Neural cell (in vitro differentiated cells): ENCODE measurements at regions not wholly inside any gene's neighbourhood (a gene's known extent, or its start where the extent isn't known, plus 50 kb on each side); places are given as distances from the start of the nearest gene placed in this dataset.

Experiments used
- H2AFZ ChIP-seq: fragments of 200-600, 300-800 bp; sonication (generic), shearing (Covaris generic); 2 replicates; pipeline ENCODE4 v1.6.0; 2014; ENCODE audit warnings: low read depth, mild to moderate bottlenecking, antibody characterized with exemption, low read length, moderate library complexity
- H3F3A ChIP-seq: fragments of 200-600 bp; shearing (Covaris generic); 2 replicates; pipeline ENCODE4 v1.6.1; 2016; ENCODE audit warnings: mild to moderate bottlenecking, moderate library complexity, mixed read lengths, antibody characterized with exemption, low read length; ENCODE audit not compliant: insufficient read depth, poor library complexity, severe bottlenecking
- H3K27ac ChIP-seq: fragments of 200-600, 300-800 bp; sonication (generic), shearing (Covaris generic); 2 replicates; pipeline ENCODE4 v1.5.1; 2014; ENCODE audit warnings: mild to moderate bottlenecking, low read length, moderate library complexity
- H3K27me3 ChIP-seq: fragments of 300-800, 200-600 bp; sonication (generic), shearing (Covaris generic); 2 replicates; pipeline ENCODE4 v1.6.0; 2014; ENCODE audit warnings: mild to moderate bottlenecking, low read depth, low read length, moderate library complexity; ENCODE audit not compliant: insufficient read depth
- H3K36me3 ChIP-seq: fragments of 300-800, 200-600 bp; sonication (generic), shearing (Covaris generic); 2 replicates; pipeline ENCODE4 v1.5.1; 2014; ENCODE audit warnings: mild to moderate bottlenecking, antibody characterized with exemption, low read length, moderate library complexity; ENCODE audit not compliant: insufficient read depth
- H3K4me2 ChIP-seq: fragments of 300-800, 200-600 bp; sonication (generic), shearing (Covaris generic); 2 replicates; pipeline ENCODE4 v1.6.0; 2014; ENCODE audit warnings: mild to moderate bottlenecking, low read length
- H3K4me3 ChIP-seq: fragments of 300-800, 200-600 bp; sonication (generic), shearing (Covaris generic); 2 replicates; pipeline ENCODE4 v1.5.1; 2014; ENCODE audit warnings: mild to moderate bottlenecking, low read length, moderate library complexity
- H3K79me2 ChIP-seq: fragments of 200-600 bp; shearing (Covaris generic); replicated peaks from 2 replicates; pipeline ENCODE4 v1.6.0; 2014; ENCODE audit warnings: mild to moderate bottlenecking, low read length, moderate library complexity; ENCODE audit not compliant: insufficient read depth
- H3K9ac ChIP-seq: fragments of 300-800, 200-600 bp; sonication (generic), shearing (Covaris generic); 2 replicates; pipeline ENCODE4 v1.6.1; 2016; ENCODE audit warnings: mild to moderate bottlenecking, low read length, mixed read lengths
- H3K9me2 ChIP-seq: fragments of 200-600 bp; shearing (Covaris generic); 2 replicates; pipeline ENCODE4 v1.6.1; 2016; ENCODE audit warnings: mild to moderate bottlenecking, low read length, mixed read lengths; ENCODE audit not compliant: insufficient read depth
- H3K9me3 ChIP-seq: fragments of 200-600, 300-800 bp; sonication (generic), shearing (Covaris generic); 2 replicates; pipeline ENCODE4 v1.6.1; 2016; ENCODE audit warnings: mild to moderate bottlenecking, mixed run types, low read length, moderate library complexity, mixed read lengths
- H4K20me1 ChIP-seq: fragments of 200-600 bp; shearing (Covaris generic); 2 replicates; pipeline ENCODE4 v1.6.1; 2016; ENCODE audit warnings: mild to moderate bottlenecking, mixed run types; ENCODE audit not compliant: insufficient read depth
- EP300 ChIP-seq: fragments of 450-650 bp; conservative IDR thresholded peaks from 2 replicates; pipeline ENCODE4 v1.6.1; 2014; ENCODE audit warnings: antibody characterized with exemption, mild to moderate bottlenecking, moderate library complexity; ENCODE audit not compliant: poor library complexity, severe bottlenecking
- EZH2 ChIP-seq: fragments of 200-600, 300-800 bp; shearing (Covaris generic), sonication (generic); IDR thresholded peaks from 2 replicates; pipeline ENCODE4 v1.6.1; 2014; ENCODE audit warnings: antibody characterized with exemption, low read length, borderline replicate concordance, mild to moderate bottlenecking; ENCODE audit not compliant: insufficient read depth, poor library complexity, severe bottlenecking
- MXI1 ChIP-seq: fragments of 450-650 bp; conservative IDR thresholded peaks from 2 replicates; pipeline ENCODE4 v1.6.1; 2014; ENCODE audit warnings: antibody characterized with exemption, mild to moderate bottlenecking; ENCODE audit not compliant: poor library complexity, severe bottlenecking
- POLR2AphosphoS5 ChIP-seq: IDR thresholded peaks from 2 replicates; pipeline ENCODE4 v1.6.1; 2012
- RAD21 ChIP-seq: fragments of 450-650 bp; conservative IDR thresholded peaks from 2 replicates; pipeline ENCODE4 v1.6.1; 2014; ENCODE audit warnings: antibody characterized with exemption, mild to moderate bottlenecking, moderate library complexity
- SMC3 ChIP-seq: fragments of 450-650 bp; conservative IDR thresholded peaks from 2 replicates; pipeline ENCODE4 v1.6.1; 2014; ENCODE audit warnings: antibody characterized with exemption, mild to moderate bottlenecking, moderate library complexity; ENCODE audit not compliant: poor library complexity
- TAF1 ChIP-seq: IDR thresholded peaks from 2 replicates; pipeline ENCODE4 v1.6.1; 2012; ENCODE audit warnings: low read depth
- TF ChIP-seq, protein P1 (sequence below): fragments of 450-650 bp; IDR thresholded peaks from 2 replicates; pipeline ENCODE4 v1.5.1; 2014; ENCODE audit warnings: antibody characterized with exemption, mild to moderate bottlenecking, moderate library complexity; ENCODE audit not compliant: poor library complexity, severe bottlenecking
- TF ChIP-seq, protein P2 (sequence below): IDR thresholded peaks from 2 replicates; pipeline ENCODE4 v1.6.1; 2012; ENCODE audit warnings: borderline replicate concordance

GRCh38 chr19:31863122-31863521 lies 482.3 kb upstream of the ZNF507 start:
- Histone ChIP-seq H3K9me3 (peaks cover 4% of the 10 kb centered on the region), H3K4me2 (no peak overlapping the region), H3K36me3 (no peaks in the 10 kb centered on the region), H3K79me2 (no peaks in the 10 kb centered on the region), H3K9me2 (no peaks in the 10 kb centered on the region), H3F3A (no peaks in the 10 kb centered on the region), H3K27me3 (no peaks in the 10 kb centered on the region), H2AFZ (no peak overlapping the region), H3K9ac (no peak overlapping the region), H3K27ac (no peak overlapping the region), H3K4me3 (no peak overlapping the region), H4K20me1 (no peaks in the 10 kb centered on the region)
- TF ChIP-seq, protein P1, sequence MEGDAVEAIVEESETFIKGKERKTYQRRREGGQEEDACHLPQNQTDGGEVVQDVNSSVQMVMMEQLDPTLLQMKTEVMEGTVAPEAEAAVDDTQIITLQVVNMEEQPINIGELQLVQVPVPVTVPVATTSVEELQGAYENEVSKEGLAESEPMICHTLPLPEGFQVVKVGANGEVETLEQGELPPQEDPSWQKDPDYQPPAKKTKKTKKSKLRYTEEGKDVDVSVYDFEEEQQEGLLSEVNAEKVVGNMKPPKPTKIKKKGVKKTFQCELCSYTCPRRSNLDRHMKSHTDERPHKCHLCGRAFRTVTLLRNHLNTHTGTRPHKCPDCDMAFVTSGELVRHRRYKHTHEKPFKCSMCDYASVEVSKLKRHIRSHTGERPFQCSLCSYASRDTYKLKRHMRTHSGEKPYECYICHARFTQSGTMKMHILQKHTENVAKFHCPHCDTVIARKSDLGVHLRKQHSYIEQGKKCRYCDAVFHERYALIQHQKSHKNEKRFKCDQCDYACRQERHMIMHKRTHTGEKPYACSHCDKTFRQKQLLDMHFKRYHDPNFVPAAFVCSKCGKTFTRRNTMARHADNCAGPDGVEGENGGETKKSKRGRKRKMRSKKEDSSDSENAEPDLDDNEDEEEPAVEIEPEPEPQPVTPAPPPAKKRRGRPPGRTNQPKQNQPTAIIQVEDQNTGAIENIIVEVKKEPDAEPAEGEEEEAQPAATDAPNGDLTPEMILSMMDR: no peak
- TF ChIP-seq TAF1 (no peak), EP300 (no peak), SMC3 (no peak), RAD21 (no peak), POLR2AphosphoS5 (no peak), EZH2 (no peak), MXI1 (no peak)
- TF ChIP-seq, protein P2, sequence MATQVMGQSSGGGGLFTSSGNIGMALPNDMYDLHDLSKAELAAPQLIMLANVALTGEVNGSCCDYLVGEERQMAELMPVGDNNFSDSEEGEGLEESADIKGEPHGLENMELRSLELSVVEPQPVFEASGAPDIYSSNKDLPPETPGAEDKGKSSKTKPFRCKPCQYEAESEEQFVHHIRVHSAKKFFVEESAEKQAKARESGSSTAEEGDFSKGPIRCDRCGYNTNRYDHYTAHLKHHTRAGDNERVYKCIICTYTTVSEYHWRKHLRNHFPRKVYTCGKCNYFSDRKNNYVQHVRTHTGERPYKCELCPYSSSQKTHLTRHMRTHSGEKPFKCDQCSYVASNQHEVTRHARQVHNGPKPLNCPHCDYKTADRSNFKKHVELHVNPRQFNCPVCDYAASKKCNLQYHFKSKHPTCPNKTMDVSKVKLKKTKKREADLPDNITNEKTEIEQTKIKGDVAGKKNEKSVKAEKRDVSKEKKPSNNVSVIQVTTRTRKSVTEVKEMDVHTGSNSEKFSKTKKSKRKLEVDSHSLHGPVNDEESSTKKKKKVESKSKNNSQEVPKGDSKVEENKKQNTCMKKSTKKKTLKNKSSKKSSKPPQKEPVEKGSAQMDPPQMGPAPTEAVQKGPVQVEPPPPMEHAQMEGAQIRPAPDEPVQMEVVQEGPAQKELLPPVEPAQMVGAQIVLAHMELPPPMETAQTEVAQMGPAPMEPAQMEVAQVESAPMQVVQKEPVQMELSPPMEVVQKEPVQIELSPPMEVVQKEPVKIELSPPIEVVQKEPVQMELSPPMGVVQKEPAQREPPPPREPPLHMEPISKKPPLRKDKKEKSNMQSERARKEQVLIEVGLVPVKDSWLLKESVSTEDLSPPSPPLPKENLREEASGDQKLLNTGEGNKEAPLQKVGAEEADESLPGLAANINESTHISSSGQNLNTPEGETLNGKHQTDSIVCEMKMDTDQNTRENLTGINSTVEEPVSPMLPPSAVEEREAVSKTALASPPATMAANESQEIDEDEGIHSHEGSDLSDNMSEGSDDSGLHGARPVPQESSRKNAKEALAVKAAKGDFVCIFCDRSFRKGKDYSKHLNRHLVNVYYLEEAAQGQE: no peak

- Histone ChIP-seq H3K36me3 (no peaks in the 10 kb centered on the region), H3K79me2 (no peaks in the 10 kb centered on the region), H3K27me3 (no peaks in the 10 kb centered on the region), H3K27ac (no peak overlapping the region), H3K9me3 (no peaks in the 10 kb centered on the region), H2AFZ (no peak overlapping the region), H3K9me2 (no peaks in the 10 kb centered on the region), H3K9ac (no peak overlapping the region), H4K20me1 (no peaks in the 10 kb centered on the region), H3F3A (no peaks in the 10 kb centered on the region), H3K4me3 (no peak overlapping the region), H3K4me2 (no peak overlapping the region)
- TF ChIP-seq RAD21: no peak
- TF ChIP-seq, protein P2: no peak
- TF ChIP-seq EZH2: no peak
- TF ChIP-seq TAF1: no peak
Measured at GRCh38 chr19:31874313-31874712, 471.1 kb upstream of the ZNF507 start.
